ENCODE measurements at regions not wholly inside any gene's neighbourhood (a gene's known extent, or its start where the extent isn't known, plus 50 kb on each side); places are given as distances from the start of the nearest gene placed in this dataset.

GRCh38 chr12:61369241-61369910 is 890.8 kb upstream of the USP15 start:
- DNase-seq (ENCODE audit: low read depth): no peak

GRCh38 chr12:61384511-61384910 is 875.7 kb upstream of the USP15 start:
- no peak for DNase-seq (ENCODE audit: low read depth)

GRCh38 chr12:61385771-61386170 is 874.4 kb upstream of the USP15 start:
- DNase-seq (ENCODE audit: low read depth): no peak

- DNase-seq (ENCODE audit: low read depth): no peak
Observed at GRCh38 chr12:61397668-61398067, 862.5 kb upstream of the USP15 start.

GRCh38 chr12:61412201-61412600 is 848.0 kb upstream of the USP15 start:
- no peak for DNase-seq (ENCODE audit: low read depth)

GRCh38 chr12:61414470-61414869 is 845.7 kb upstream of the USP15 start:
- DNase-seq (ENCODE audit: low read depth): no peak

GRCh38 chr12:61422786-61423185 is 837.4 kb upstream of the USP15 start:
- no peak for DNase-seq (ENCODE audit: low read depth)

- DNase-seq (ENCODE audit: low read depth): no peak
Observed at GRCh38 chr12:61452076-61452475, 808.1 kb upstream of the USP15 start.

GRCh38 chr12:61487728-61488127 is 772.5 kb upstream of the USP15 start:
- DNase-seq (ENCODE audit: low read depth): no peak

GRCh38 chr12:61490526-61491498 is 769.4 kb upstream of the USP15 start:
- DNase-seq (ENCODE audit: low read depth): no peak

- no peak for DNase-seq (ENCODE audit: low read depth)
Observed at GRCh38 chr12:61502179-61502578, 758.0 kb upstream of the USP15 start.

- no peak for DNase-seq (ENCODE audit: low read depth)
Observed at GRCh38 chr12:61504396-61505080, 755.7 kb upstream of the USP15 start.

GRCh38 chr12:61513499-61513898 is 746.7 kb upstream of the USP15 start:
- no peak for DNase-seq (ENCODE audit: low read depth)

- DNase-seq (ENCODE audit: low read depth): no peak
Observed at GRCh38 chr12:61514016-61514415, 746.2 kb upstream of the USP15 start.

- DNase-seq (ENCODE audit: low read depth): no peak
Observed at GRCh38 chr12:61521258-61521657, 738.9 kb upstream of the USP15 start.

- no peak for DNase-seq (ENCODE audit: low read depth)
Observed at GRCh38 chr12:61523276-61523992, 736.8 kb upstream of the USP15 start.

- DNase-seq (ENCODE audit: low read depth): no peak
Observed at GRCh38 chr12:61524851-61525250, 735.4 kb upstream of the USP15 start.

GRCh38 chr12:61525331-61525730 is 734.9 kb upstream of the USP15 start:
- no peak for DNase-seq (ENCODE audit: low read depth)

- no peak for DNase-seq (ENCODE audit: low read depth)
Observed at GRCh38 chr12:61530456-61530855, 729.7 kb upstream of the USP15 start.

- DNase-seq (ENCODE audit: low read depth): no peak
Observed at GRCh38 chr12:61531195-61531594, 729.0 kb upstream of the USP15 start.

- DNase-seq (ENCODE audit: low read depth): no peak
Observed at GRCh38 chr12:61536117-61536516, 724.1 kb upstream of the USP15 start.

Data from myocyte (in vitro differentiated cells).